ENCODE measurements at regions not wholly inside any gene's neighbourhood (a gene's known extent, or its start where the extent isn't known, plus 50 kb on each side); places are given as distances from the start of the nearest gene placed in this dataset.

GRCh38 chr13:63026285-63026797, 1610.7 kb upstream of the PCDH20 start:
- TF ChIP-seq POLR2A (IDR thresholded peaks at IDR 0.05) (no peak), CTCF (IDR thresholded peaks at IDR 0.05) (no peak)
